Right ventricle myocardium superior (tissue), 1 donor: ENCODE measurements at regions not wholly inside any gene's neighbourhood (a gene's known extent, or its start where the extent isn't known, plus 50 kb on each side); places are given as distances from the start of the nearest gene placed in this dataset.

Source experiments
- ATAC-seq: fragments of 200-7000 bp; cut with Tn5 transposase; one replicate; pipeline ENCODE4 v1.9.1; 2020; ENCODE audit warnings: mild to moderate bottlenecking; ENCODE audit not compliant: poor library complexity
- DNase-seq: peaks from one replicate; pipeline ENCODE4 v3.0.0-alpha.2; 2020
- intact Hi-C: fragments of 100-400 bp; cut with DNase I; formaldehyde crosslinking; loops from one replicate; pipeline ENCODE4 v1.11.2; 2022
- donor health status: DM: no; HTN: yes; CAD: no; lungs with severe emphysema.

GRCh38 chr4:166531703-166532102, 658.7 kb downstream of the TLL1 start:
- DNase-seq (no peak), ATAC-seq (no peak)
- intact Hi-C loops, result no loop called here

DNA sequence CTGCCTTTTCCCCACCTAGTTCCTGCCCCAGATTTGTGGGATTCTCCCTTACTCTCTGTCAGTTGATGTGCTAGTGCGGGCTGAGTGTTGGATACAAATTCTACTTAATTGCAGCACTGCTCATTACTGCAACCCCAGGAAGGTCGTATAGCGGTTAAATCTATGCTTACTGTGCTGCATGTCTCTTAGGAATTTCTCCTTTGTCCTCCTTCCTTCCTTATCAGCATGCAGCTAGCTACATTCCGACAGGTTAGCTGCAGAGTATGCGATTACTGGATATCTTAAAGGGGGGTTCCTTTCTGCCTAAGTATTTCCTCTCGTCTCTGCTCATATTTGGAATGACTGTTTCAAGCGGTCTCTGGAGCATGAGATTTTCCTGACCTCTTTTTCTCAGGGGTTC, 662.8 kb downstream of the TLL1 start:
- intact Hi-C loops, result no loop called here
- DNase-seq (no peak), ATAC-seq (no peak)

- no peak for DNase-seq
- intact Hi-C loops, result no loop called here
- ATAC-seq, result no peak
Measured at GRCh38 chr4:166538491-166539005, 665.5 kb downstream of the TLL1 start.

GRCh38 chr4:166546009-166546408, 673.0 kb downstream of the TLL1 start:
- intact Hi-C loops, result no loop called here
- DNase-seq, result no peak
- ATAC-seq, result no peak

GRCh38 chr4:166577639-166578038, 656.7 kb downstream of the SPOCK3 start:
- intact Hi-C loops, result no loop called here
- no peak for DNase-seq
- no peak for ATAC-seq

- no peak for DNase-seq
- no peak for ATAC-seq
- intact Hi-C loops, result no loop called here
Measured at GRCh38 chr4:166585491-166585890, 648.8 kb downstream of the SPOCK3 start.

GRCh38 chr4:166594326-166594946, 639.9 kb downstream of the SPOCK3 start:
- DNase-seq, result no peak
- intact Hi-C loops, result no loop called here
- ATAC-seq, result no peak

DNA sequence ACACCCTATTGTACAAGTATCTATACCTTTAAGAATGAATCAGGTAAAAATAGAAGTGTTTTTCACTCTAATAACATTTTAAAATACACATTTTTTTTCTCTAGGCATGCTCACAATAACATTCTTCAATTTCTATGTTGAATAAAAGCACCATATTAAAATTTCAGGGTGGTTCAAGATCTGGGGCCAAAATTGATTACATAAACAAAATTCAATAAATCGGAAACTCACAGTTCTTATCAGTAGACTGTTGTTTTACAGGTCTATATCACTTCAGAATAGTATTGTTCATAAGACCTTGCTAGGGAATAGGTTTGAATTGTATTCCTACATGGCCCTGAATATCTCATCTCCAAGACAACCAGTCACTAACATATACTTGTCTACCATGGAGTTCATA, 634.0 kb downstream of the SPOCK3 start:
- DNase-seq, result no peak
- intact Hi-C loops, result no loop called here
- no peak for ATAC-seq

- DNase-seq (no peak), ATAC-seq (no peak)
- intact Hi-C loops, result no loop called here
Measured at GRCh38 chr4:166602068-166602467, 632.2 kb downstream of the SPOCK3 start.

DNA sequence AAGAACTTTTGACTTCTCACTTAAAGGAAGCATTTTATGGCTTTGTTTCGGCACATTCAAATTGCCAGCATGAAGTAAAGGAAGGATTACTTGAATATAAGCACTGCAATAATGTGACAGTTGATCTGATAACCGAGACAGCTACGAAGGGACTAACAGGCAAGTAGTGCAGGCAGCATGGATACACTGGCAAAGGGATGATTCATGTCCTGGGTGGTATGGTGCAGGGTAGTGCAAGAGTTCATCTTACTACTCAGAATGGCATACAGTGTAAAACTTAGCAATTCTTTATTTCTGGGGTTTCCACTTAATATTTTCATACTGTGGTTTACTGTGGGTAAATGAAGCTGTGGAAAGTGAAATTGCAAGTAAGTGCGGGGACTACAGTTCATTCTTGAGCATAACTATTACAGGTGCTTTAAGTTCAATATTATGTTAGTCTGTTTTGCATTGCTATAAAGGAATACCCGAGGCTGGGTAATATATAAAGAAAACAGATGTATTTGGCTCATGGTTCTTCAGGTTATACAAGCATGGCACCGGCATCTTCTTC, 611.8 kb downstream of the SPOCK3 start:
- ATAC-seq (no peak), DNase-seq (no peak)
- intact Hi-C loops, result no loop called here

- DNase-seq, result no peak
- ATAC-seq, result no peak
- intact Hi-C loops, result no loop called here
Measured at GRCh38 chr4:166625018-166625637, 609.2 kb downstream of the SPOCK3 start.

DNA sequence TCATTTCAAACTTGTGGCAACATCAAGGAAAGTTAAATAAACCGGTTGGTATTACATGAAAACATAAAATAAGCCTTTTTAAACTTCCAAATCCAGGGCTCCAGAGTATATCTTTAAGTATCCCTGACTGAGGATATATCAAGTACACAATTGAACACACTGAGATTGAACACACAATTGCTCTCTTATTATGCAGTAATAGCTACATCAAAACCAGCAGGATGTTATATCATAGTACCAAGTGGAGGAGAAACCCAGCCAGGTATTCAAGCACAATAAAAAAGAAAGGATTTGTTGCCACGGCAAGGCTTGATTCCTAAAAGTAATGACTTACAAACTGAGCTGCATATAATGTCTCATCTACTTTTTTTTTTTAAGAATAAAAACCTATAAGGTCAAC, 605.8 kb downstream of the SPOCK3 start:
- DNase-seq (no peak), ATAC-seq (no peak)
- intact Hi-C loops, result no loop called here

DNA sequence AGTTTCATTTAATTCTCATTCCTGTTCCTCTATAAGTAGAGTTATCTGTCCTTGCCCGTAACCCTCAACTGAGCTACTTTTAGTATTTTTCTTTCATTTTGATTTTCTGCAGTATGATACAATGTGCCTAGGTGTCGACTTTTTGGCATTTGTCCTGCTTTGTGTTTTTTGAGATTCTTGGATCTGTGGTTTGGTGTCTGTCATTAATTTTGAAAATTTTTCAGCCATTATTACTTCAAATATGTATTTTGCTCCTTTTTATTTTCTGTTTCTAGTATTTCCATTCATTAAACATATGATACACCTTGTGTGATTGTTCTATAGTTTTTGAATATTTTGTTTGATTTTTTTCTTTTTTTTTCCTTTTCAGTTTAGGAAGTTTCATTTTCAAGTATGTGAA, 598.9 kb downstream of the SPOCK3 start:
- no peak for ATAC-seq
- intact Hi-C loops, result no loop called here
- DNase-seq, result no peak

GRCh38 chr4:166637816-166638215, 596.5 kb downstream of the SPOCK3 start:
- intact Hi-C loops, result no loop called here
- ATAC-seq, result no peak
- DNase-seq, result no peak

DNA sequence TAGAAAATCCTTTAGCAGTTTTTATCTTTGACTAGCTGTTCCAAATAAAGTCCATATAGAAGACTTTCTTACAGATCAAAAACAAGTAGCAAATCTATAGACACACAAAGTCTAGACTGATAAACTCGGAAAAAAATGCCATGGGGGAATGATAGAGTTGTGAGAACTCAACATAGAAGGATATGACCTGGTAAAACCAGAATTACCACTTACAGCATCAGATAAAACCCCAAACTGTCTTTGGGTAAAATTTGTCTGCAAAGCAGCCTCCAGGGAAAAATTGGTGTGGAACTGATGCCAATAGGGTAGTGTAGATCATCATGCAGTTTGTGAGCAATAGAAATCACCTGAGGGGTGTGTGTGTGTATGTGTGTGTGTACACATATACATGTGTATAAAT, 579.1 kb downstream of the SPOCK3 start:
- DNase-seq, result no peak
- intact Hi-C loops, result no loop called here
- no peak for ATAC-seq

DNA sequence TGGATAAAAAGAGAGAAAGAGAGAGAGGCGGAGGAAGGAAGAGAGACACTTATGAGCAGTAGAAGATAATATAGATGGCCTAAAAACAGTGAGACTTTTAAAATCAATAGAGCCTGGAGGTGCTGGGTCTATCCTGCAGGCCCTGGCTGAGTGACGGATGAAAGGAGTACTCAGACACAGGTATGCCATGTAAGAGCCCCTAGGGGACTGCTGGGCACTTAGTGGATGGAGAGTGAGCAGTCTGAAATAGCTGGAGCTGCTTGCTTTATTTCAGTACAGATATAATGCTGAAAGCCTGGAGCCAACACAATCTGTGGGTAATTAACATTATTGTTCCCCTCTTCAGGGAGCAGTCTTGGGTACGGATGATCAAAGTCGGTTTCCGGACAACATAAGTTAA, 578.6 kb downstream of the SPOCK3 start:
- ATAC-seq (no peak), DNase-seq (no peak)
- intact Hi-C loops, result no loop called here

DNA sequence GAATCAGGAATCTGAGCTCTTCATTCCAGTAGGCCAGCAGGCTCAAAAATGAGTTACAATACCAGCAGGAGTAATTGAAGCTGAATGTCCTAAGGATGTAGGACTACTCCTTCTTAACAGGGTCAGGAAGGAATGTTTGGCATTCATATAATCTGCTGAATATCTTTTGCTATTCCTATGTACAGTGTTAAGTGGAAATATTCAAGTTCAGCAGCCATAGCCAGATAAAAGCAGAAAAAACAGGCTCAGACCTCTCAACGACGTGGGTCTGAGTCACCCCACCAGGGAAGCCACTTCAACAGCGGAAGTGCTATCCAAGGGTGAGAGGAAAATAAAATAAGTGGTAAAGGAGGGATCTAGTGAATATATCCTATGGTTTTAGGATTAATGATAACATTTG, 577.0 kb downstream of the SPOCK3 start:
- DNase-seq, result no peak
- intact Hi-C loops, result no loop called here
- ATAC-seq, result no peak

DNA sequence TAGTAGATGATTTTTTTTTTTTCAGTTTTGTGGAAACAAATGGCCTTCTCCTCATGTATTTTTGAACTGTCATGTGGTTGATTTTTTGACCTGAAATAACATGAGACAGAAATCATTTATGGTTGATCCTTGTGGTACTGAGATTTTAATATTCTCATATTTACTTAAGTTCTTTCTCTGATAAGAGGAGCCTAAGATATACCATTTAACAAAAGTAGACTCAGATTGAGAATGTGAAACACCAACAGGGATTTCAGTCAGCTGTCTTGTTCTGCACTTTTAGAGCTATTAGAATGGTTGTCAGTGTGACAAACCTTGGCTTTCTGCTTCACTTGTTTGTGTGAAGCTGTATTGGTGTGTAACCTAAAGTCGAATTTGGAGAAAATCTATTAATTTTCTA, 575.7 kb downstream of the SPOCK3 start:
- ATAC-seq (no peak), DNase-seq (no peak)
- intact Hi-C loops, result no loop called here

- no peak for ATAC-seq
- intact Hi-C loops, result no loop called here
- DNase-seq, result no peak
Measured at GRCh38 chr4:166662266-166662843, 571.9 kb downstream of the SPOCK3 start.

DNA sequence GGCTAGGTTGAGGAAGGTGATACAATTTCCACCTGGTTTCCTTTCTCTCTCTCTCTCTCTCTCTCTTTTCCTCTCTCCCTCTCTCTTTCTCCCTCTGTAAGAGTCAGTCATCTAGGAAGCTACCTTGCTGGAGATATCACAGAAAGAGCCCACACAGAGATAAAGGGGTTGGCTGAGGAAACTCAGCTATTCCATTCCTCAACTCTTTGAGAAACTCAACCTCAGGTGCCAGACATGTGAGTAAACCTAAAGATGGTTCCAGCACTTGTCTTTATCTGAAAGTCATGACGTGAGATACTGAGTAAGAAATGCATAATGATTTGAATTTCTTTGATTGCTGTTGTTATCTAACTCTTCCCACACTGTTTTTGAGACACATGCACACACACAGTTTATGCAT, 564.0 kb downstream of the SPOCK3 start:
- intact Hi-C loops, result no loop called here
- DNase-seq (no peak), ATAC-seq (no peak)
